ENCODE measurements at regions not wholly inside any gene's neighbourhood (a gene's known extent, or its start where the extent isn't known, plus 50 kb on each side); places are given as distances from the start of the nearest gene placed in this dataset.

DNA sequence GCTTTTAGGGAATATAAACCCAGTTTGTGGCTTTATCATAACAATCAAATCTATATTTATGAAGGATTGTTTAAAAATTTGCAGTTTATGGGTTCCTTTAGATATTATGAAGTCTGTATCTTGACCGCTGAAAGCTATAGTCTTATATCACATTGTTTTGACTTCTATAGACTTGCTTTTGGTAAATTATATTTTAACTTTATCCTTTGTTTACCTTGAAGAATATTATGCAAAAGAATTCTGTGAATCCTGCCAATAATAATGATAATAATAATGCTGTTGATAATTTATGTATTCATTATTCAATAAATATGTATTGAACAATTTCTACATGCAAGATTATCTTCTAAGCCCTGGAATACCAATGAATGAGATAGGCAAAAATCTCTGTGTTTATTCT, 101.9 kb upstream of the MTPN start:
- H3K4me3 ChIP-seq (ENCODE audit: low read depth, low read length) = no peak overlapping the region
- TF ChIP-seq, protein P1, sequence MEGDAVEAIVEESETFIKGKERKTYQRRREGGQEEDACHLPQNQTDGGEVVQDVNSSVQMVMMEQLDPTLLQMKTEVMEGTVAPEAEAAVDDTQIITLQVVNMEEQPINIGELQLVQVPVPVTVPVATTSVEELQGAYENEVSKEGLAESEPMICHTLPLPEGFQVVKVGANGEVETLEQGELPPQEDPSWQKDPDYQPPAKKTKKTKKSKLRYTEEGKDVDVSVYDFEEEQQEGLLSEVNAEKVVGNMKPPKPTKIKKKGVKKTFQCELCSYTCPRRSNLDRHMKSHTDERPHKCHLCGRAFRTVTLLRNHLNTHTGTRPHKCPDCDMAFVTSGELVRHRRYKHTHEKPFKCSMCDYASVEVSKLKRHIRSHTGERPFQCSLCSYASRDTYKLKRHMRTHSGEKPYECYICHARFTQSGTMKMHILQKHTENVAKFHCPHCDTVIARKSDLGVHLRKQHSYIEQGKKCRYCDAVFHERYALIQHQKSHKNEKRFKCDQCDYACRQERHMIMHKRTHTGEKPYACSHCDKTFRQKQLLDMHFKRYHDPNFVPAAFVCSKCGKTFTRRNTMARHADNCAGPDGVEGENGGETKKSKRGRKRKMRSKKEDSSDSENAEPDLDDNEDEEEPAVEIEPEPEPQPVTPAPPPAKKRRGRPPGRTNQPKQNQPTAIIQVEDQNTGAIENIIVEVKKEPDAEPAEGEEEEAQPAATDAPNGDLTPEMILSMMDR (conservative IDR thresholded peaks at IDR 0.05; ENCODE audit: low read depth, low read length) = no peak
- DNase-seq (ENCODE audit: low read depth) = no peak

DNA sequence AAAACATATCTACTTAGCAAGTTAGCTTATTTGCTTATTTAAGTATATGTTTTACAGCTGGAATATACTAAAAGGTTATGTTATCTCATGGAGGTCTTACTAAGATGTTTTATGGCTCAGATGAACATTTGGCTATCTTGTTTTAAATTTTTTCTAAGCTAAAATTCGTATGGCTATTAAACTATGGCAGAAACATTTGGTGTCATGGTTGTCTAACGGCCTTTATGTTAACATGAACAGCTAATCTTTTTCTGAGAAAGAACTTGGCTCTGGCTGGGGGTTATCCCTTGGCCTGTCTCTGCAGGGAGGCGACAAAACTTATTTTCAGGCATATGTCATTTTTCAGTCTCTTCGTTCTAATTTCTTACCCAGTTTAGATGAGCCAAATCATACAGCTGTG, 101.5 kb upstream of the MTPN start:
- DNase-seq (ENCODE audit: low read depth) = no peak
- no peak overlapping the region for H3K4me3 ChIP-seq (ENCODE audit: low read depth, low read length)
- TF ChIP-seq, protein P1 (conservative IDR thresholded peaks at IDR 0.05; ENCODE audit: low read depth, low read length) = no peak

DNA sequence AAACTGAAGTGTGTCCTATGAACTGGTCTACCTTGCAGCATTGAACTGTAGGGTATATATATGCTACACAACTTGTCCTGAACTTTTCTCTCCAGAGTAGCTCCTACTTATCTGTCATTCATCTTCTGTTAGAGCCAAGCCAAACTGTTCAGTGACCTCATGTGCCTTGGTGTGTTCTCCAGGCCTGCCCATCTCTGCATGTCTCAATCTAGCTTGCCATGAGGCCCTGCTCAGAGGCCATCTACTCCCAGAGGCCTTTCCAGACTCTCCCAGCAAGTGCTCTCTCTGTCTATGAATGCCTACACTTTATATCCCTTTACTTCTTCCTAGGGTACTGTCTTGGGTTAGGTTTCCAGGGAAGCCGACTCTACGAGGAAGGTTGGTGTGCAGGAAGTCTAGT, 99.8 kb upstream of the MTPN start:
- H3K4me3 ChIP-seq (ENCODE audit: low read depth, low read length) = no peak overlapping the region
- no peak for DNase-seq (ENCODE audit: low read depth)
- TF ChIP-seq, protein P1 (conservative IDR thresholded peaks at IDR 0.05; ENCODE audit: low read depth, low read length) = no peak

DNA sequence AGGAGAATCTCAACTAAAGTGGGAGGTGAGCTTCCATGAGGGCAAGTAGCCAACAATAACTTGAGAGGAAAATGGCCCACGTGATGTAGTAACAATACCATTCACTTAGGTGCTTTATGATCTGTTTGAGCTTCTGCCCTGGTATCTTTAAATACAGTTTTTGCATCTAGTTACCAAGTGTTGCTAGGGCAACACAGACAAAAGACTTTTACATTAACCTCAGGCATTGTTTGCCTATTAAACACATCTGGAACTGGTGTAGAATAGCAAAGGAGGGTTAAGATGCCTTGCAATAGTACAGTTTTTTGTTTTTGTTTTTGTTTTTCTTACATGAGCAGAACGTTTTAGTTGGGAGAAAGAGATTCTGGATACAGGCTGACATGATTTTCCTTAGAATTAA, 97.7 kb upstream of the MTPN start:
- TF ChIP-seq, protein P1 (conservative IDR thresholded peaks at IDR 0.05; ENCODE audit: low read depth, low read length) = no peak
- DNase-seq (ENCODE audit: low read depth) = no peak
- no peak overlapping the region for H3K4me3 ChIP-seq (ENCODE audit: low read depth, low read length)

DNA sequence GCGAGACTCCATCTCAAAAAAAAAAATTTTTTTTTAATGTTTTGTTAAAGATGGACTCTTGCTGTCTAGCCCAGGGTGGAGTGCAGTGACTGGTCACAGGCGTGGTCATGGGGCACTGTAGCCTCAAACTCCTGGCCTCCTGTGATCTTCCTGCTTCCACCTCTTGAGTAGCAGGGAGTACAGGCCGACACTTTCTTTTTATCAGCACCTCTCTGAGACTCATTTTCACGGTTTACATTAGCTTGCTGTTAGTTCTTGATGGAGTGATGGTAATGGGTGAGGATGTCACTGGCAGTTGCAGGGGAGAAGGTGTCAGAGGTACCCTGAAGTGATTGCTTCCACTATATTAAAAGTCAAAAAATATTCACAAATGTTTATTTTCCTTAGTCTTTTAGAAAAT, 95.3 kb upstream of the MTPN start:
- H3K4me3 ChIP-seq (ENCODE audit: low read depth, low read length) = no peak overlapping the region
- no peak for DNase-seq (ENCODE audit: low read depth)
- TF ChIP-seq, protein P1 (conservative IDR thresholded peaks at IDR 0.05; ENCODE audit: low read depth, low read length) = no peak

DNA sequence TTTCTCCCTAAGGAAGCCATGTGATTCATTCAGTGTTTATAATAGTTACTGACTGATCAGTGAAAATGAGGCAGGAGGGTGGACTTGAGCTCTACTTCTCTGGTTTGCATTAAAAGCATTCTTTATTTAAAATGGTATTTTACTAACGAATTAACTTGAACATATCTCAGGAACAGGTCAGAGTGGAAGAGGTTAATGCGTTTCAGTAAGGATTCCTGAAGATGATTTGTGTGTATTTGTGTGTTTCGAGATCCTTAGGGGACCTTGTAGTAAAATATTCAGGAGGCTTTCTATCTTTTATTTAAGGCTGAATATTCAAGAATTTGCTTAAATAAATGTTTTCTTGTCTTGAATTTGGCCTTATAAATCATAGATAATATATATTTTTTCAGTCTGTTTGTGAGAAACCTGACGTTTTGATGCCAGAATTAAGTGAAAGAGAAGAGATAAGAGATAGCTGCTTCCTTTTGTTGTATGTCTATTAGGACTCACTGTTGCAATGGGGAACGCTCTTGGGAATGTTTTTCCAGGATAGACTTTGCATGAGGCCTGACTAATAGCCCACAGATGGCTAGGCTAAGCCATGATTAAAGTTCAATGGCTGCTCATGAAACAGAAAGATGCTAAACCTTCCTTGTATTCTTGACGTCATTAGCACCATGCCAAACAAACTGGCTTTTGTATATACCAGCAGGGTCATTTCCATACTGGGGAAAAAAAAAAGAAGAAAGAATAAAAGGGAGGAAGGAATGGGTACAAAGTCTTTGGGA, 93.8 kb upstream of the MTPN start:
- TF ChIP-seq, protein P1 (conservative IDR thresholded peaks at IDR 0.05; ENCODE audit: low read depth, low read length) = no peak
- no peak for DNase-seq (ENCODE audit: low read depth)
- H3K4me3 ChIP-seq (ENCODE audit: low read depth, low read length) = no peak overlapping the region
